Endothelial cell (in vitro differentiated cells): ENCODE measurements at regions not wholly inside any gene's neighbourhood (a gene's known extent, or its start where the extent isn't known, plus 50 kb on each side); places are given as distances from the start of the nearest gene placed in this dataset.

Experiments used
- DNase-seq: peaks from one replicate; pipeline ENCODE4 v3.0.0; 2021; ENCODE audit warnings: low spot score
- H3K27ac Mint-ChIP-seq: one replicate; pipeline ENCODE4 v1.8.0; 2021; ENCODE audit warnings: mixed read lengths, inconsistent platforms; ENCODE audit not compliant: unreplicated experiment
- H3K27me3 Mint-ChIP-seq: one replicate; pipeline ENCODE4 v1.8.0; 2021; ENCODE audit warnings: mild to moderate bottlenecking, moderate library complexity, mixed read lengths, inconsistent platforms; ENCODE audit not compliant: unreplicated experiment
- H3K36me3 Mint-ChIP-seq: one replicate; pipeline ENCODE4 v1.8.0; 2021; ENCODE audit warnings: mild to moderate bottlenecking, low read depth, mixed read lengths, inconsistent platforms; ENCODE audit not compliant: unreplicated experiment
- H3K4me1 Mint-ChIP-seq: one replicate; pipeline ENCODE4 v1.8.0; 2021; ENCODE audit warnings: mild to moderate bottlenecking, mixed read lengths, inconsistent platforms; ENCODE audit not compliant: unreplicated experiment
- H3K4me3 Mint-ChIP-seq: one replicate; pipeline ENCODE4 v1.8.0; 2021; ENCODE audit warnings: mild to moderate bottlenecking, mixed read lengths, inconsistent platforms; ENCODE audit not compliant: unreplicated experiment
- H3K9me3 Mint-ChIP-seq: one replicate; pipeline ENCODE4 v1.8.0; 2021; ENCODE audit warnings: mixed read lengths, inconsistent platforms; ENCODE audit not compliant: unreplicated experiment
- TF ChIP-seq, protein P1 (sequence below): fragments of 200-600 bp; sonication (generic); IDR thresholded peaks from one replicate; pipeline ENCODE4 v1.5.0; 2021; ENCODE audit warnings: antibody characterized with exemption; ENCODE audit not compliant: unreplicated experiment

DNA sequence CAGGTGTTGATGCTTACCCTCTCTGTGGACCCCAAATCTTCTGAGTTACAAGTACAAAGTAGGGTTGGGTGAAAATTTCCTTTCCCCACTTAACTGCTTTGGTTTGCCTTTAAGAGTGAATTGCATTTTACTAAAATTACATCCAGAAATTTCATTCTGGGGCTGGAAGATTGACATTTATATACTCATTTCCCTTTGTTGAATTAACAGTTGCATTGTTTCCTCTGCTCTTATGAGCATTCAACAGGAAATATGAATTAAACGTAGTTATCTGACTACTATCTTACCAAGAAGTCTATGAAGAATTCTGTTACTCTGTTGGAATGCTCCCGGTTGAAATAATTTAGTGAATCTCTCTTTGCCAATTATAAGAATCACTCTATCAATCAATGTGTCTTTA lies 1231.1 kb upstream of the NXPH2 start:
- Mint-ChIP-seq H3K4me3 (no peak overlapping the region), H3K27ac (no peak overlapping the region), H3K36me3 (no peaks in the 10 kb centered on the region), H3K27me3 (no peaks in the 10 kb centered on the region), H3K4me1 (no peaks in the 10 kb centered on the region), H3K9me3 (no peaks in the 10 kb centered on the region)
- TF ChIP-seq, protein P1, sequence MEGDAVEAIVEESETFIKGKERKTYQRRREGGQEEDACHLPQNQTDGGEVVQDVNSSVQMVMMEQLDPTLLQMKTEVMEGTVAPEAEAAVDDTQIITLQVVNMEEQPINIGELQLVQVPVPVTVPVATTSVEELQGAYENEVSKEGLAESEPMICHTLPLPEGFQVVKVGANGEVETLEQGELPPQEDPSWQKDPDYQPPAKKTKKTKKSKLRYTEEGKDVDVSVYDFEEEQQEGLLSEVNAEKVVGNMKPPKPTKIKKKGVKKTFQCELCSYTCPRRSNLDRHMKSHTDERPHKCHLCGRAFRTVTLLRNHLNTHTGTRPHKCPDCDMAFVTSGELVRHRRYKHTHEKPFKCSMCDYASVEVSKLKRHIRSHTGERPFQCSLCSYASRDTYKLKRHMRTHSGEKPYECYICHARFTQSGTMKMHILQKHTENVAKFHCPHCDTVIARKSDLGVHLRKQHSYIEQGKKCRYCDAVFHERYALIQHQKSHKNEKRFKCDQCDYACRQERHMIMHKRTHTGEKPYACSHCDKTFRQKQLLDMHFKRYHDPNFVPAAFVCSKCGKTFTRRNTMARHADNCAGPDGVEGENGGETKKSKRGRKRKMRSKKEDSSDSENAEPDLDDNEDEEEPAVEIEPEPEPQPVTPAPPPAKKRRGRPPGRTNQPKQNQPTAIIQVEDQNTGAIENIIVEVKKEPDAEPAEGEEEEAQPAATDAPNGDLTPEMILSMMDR, result no peak
- DNase-seq, result no peak

DNA sequence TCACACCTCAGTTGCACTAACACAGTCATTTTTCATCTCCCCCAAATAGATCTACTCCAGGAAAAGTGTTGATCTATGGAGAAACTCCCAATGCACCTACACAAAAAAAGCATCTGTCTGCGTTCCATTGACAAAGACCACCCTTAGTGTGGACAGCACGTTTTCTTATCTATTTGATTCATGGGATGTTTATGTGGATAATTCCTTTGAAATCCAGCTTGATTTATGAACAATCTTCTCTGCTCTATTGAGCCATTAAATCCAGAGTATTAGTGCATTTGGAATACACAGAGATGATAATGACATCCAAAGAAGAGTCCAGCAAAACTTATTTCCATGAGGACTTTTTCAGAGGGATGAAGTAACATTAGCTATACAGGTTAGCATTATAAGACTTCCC lies 1221.9 kb upstream of the NXPH2 start:
- no peaks in the 10 kb centered on the region for H3K27me3 Mint-ChIP-seq
- no peaks in the 10 kb centered on the region for H3K4me1 Mint-ChIP-seq
- TF ChIP-seq, protein P1, result no peak
- no peaks in the 10 kb centered on the region for H3K36me3 Mint-ChIP-seq
- H3K27ac Mint-ChIP-seq, result no peak overlapping the region
- DNase-seq, result no peak
- H3K9me3 Mint-ChIP-seq, result no peaks in the 10 kb centered on the region
- no peak overlapping the region for H3K4me3 Mint-ChIP-seq

DNA sequence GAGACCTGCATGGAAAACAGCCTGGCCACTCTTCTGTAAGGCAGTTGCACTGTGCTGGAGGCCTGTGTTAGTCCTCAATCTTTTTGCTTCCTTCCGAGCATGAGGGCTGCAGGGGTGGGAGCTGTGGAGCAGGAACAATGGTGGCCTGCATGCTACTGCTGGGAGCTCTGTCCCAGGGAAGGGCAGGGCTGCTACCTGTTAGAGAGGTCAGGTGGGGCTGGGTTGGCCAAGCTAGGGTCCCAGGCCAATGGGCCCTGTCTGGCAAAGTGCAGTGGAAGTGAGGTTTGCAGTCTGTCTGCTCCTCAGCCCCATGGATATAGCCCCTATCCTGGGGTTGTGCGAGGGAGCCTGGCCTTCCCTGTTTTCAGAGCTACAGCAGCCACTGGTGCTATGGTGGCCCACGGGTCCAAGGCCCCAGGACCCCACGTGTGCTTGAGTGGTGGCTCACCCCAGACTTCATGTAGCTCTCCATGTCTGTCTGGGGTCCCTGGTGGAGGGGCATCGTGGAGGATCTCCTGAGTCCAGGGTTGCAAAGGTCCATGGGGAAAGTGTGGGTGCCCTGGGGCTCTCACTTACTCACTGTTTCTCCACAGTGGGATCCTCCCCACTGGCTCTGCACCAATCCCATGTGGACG lies 1212.6 kb upstream of the NXPH2 start:
- H3K4me1 Mint-ChIP-seq, result no peaks in the 10 kb centered on the region
- peaks cover 7% of the 10 kb centered on the region for H3K36me3 Mint-ChIP-seq
- H3K4me3 Mint-ChIP-seq, result no peak overlapping the region
- TF ChIP-seq, protein P1, result no peak
- no peak overlapping the region for H3K27ac Mint-ChIP-seq
- no peak for DNase-seq
- H3K27me3 Mint-ChIP-seq, result peaks cover 11% of the 10 kb centered on the region
- no peaks in the 10 kb centered on the region for H3K9me3 Mint-ChIP-seq

DNA sequence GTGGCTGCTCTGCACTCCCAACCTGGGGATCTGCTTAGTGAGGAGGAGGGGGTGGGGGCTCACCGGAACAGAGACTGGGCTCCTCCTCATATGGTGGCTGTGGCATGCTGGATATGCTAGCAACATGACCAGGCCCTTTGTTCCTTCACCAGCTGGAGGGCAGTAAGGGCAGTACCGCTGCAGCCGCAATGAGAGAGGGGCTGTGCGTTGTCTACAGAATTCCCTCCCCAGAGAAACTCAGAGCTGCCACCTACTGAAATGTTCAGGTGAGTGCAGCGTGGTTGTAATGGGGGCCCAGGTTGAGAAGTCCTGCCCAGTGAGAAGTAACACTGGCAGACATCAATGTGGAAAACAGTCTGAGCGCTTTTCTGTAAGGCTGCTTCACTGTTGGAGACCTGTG lies 1211.9 kb upstream of the NXPH2 start:
- TF ChIP-seq, protein P1, result no peak
- no peak for DNase-seq

DNA sequence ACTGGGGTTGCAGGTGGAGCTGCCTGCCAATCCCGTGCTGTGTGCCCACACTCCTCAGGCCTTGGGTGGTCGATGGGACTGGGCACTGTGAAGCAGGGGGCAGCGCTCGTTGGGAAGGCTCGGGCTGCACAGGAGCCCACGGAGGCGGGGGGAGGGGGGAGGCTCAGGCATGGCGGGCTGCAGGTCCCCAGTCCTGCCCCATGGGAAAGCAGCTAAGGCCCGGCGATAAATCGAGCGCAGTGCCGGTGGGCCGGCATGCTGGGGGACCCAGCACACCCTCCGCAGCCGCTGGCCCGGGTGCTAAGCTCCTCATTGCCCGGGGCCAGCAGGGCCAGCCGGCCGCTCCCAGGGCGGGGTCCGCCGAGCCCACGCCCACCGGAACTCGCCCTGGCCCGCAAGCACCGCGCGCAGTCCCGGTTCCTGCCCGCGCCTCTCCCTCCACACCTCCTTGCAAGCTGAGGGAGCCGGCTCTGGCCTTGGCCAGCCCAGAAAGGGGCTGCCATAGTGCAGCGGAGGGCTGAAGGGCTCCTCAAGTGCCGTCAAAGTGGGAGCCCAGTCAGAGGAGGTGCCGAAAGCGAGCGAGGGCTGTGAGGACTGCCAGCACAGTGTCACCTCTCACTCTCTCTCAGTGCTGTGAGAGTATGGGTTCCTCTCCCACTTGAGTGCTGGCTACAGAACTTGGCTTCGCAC lies 1210.6 kb upstream of the NXPH2 start:
- H3K4me3 Mint-ChIP-seq, result no peak overlapping the region
- H3K9me3 Mint-ChIP-seq, result no peaks in the 10 kb centered on the region
- no peak for DNase-seq
- peaks cover 11% of the 10 kb centered on the region for H3K27me3 Mint-ChIP-seq
- H3K4me1 Mint-ChIP-seq, result no peaks in the 10 kb centered on the region
- peaks cover 7% of the 10 kb centered on the region for H3K36me3 Mint-ChIP-seq
- TF ChIP-seq, protein P1, result no peak
- no peak overlapping the region for H3K27ac Mint-ChIP-seq

More for the DNA sequence above, 1211.9 kb upstream of the NXPH2 start:
- peaks cover 11% of the 10 kb centered on the region for H3K27me3 Mint-ChIP-seq
- no peak overlapping the region for H3K4me3 Mint-ChIP-seq
- no peaks in the 10 kb centered on the region for H3K4me1 Mint-ChIP-seq
- no peaks in the 10 kb centered on the region for H3K9me3 Mint-ChIP-seq
- peaks cover 7% of the 10 kb centered on the region for H3K36me3 Mint-ChIP-seq
- no peak overlapping the region for H3K27ac Mint-ChIP-seq
